CD1c-positive myeloid dendritic cell (primary cell): ENCODE measurements at regions not wholly inside any gene's neighbourhood (a gene's known extent, or its start where the extent isn't known, plus 50 kb on each side); places are given as distances from the start of the nearest gene placed in this dataset.
"Not testable (repeated sequence)": the region's sequence is repeated elsewhere in the genome, so short reads cannot be mapped to it uniquely, and the experiment has no call there.

ENCODE experiments used
- DNase-seq: peaks from one replicate; pipeline ENCODE4 v3.0.0-alpha.2; 2016; ENCODE audit errors: extremely low spot score

DNA sequence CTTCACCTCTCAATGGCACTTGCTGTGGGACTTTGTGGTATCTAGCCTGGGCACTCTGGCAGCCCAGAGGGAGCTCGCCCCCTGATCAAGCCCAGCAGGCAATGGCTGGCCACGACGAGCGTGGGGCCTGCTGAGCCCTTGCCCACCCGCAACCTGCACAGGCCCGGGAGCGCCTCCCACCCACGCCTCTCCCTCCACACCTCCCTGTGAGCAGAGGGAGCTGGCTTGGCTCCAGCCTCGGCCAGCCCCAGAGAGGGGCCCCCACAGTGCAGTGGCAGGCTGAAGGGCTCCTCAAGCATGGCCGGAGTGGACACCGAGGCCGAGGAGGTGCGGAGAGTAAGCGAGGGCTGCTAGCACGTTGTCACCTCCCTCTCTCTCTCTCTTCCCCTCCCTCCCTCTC, 595.8 kb downstream of the TRIML1 start:
- DNase-seq: no peak

DNA sequence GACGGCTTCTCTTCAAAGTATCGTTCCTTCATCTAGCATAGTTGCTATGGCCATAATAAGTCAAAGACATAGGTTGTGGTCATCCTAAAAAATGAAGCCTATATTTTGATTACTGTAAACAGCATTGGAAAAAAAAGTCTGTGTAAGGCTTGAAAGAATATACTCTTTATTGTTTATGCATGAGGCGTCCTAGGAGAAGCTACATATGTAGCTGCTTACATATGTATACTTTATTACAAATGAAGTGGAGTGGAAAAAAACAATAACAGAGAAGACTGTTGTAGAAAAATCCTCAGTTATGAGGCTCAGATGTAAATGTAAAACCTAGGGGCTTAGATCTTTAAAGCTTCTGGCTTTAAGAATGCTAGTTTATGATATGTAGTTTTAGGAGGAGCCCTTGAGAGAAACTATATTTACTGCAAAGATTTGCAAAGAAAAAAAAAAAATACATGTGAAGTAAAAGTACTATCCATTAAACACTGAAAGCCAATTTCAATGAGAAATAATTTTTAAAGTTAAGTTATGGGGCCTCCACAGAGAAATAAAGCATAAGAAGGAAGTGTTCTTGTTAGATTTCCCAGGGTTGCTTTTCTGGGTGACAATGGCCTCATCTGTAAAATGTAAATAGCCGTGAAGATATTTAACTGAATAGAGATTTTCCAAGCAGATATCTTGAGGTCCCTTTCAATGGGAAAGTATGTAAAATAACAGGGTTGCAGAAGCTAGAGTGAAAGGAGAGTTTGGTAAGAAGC, 598.2 kb downstream of the TRIML1 start:
- DNase-seq: no peak

DNA sequence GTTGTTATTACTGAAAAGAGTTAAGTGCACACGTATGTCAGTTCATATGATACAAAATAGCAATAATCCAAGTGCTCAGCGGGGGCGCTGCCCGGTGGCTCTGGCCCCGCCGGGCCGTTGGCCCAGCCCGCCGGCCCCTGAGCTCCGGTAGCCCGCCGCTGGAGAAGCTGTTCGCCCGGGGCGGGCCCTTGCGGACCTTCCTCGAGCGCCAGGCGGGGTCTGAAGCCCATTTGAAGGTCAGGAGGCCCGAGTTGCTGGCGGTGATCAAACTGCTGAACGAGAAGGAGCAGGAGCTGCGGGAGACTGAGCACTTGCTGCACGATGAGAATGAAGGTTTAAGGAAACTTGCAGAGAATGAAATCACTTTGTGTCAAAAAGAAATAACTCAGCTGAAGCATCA, 599.0 kb downstream of the TRIML1 start:
- not testable (repeated sequence) for DNase-seq

DNA sequence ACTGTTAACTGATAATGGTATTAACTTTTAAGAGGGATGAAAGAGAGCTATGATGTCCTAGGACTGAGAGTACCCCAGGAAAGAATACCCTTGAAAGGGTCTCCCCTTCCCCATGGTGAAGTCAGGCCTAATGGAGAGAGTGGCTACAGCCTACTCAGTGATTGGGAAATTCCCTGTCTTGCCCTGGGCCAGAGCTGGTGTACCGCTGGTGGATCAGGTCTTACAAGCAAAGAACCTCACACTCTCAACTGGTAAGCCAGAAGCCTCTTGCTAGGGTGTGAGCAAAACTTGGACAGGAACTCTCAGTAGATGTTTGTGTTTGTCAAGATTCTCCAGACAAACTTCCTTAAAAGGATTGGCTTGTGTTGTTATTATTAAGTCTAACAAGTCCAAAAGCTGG, 600.9 kb downstream of the TRIML1 start:
- not testable (repeated sequence) for DNase-seq

DNA sequence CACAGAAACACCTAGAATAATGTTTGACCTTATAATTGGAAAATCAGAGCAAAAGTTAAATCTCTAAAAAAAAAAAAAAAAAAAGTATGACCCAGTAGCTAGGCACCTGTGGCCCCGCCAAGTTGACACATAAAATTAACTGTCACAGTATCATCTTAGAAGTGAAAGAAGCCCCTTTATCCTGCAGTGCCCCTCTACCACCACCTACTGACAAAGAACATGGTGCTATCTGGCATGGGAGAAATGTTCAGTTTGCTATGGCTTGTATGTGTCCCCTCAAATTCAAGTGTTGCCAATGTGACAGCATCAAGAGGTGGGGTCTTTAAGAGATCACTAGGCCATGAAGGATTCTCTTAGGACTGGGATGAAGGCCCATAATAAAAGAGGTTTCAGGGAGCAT, 601.5 kb downstream of the TRIML1 start:
- DNase-seq: not testable (repeated sequence)

DNA sequence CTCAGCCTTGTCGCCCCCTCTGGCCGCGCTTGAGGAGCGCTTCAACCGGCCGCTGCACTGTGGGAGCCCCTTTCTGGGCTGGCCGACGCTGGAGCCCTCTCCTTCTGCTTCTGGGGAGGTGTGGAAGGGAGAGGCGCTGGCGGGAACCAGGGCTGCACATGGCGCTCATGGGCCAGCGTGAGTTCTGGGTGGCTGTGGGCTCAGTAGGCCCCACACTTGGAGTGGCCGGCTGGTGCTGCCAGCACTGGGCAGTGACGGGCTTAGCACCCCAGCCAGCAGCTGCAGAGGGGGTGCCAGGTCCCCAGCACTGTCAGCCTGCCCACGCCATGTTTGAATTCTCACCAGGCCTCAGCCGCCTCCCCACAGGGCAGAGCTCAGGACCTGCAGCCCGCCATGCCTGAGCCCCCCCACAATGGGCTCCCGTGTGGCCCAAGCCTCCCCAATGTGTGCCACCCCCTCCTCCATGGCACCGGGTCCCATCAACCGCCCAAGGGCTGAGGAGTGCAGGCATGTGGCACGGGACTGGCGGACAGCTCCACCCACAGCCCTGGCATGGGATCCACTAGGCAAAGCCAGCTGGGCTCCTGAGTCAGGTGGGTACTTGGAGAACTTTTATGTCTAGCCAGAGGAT, 615.2 kb downstream of the TRIML1 start:
- DNase-seq: no peak

DNA sequence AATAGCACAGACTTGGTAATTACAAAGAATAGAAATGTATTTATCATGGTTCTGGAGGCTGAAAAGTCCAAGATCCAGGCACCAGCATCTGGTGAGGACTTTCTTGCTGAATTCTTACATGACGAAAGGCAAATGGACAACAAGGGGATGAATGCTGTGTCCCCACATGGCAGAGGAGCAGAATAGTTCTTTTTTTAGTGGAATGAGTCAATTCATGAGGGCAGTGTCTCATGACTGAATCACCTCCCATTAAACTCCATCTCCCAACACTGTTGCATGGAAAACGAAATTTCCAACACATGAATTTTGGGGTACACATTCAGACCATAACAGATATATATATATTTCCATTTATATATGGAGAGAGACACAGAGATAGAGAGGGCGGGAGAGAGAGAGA, 628.3 kb downstream of the TRIML1 start:
- no peak for DNase-seq

DNA sequence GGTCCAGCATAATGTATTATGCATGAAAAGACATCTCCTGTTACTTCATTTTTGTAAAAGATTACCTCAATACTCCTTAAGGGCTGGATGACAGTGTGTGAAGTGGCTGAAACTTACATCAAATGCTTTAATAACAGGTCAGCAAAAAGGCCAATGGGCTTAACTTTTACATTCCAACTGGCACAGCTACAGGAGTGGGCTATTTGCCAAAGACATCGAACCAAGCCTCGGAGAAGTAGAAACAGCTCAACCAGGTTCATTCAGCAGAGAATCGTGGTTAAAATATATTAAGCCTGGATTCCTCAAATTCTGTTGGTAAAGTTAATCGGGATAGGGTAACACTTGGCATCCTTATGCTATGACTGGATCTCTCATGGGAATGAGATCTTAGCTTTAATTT, 639.7 kb downstream of the TRIML1 start:
- DNase-seq: no peak

DNA sequence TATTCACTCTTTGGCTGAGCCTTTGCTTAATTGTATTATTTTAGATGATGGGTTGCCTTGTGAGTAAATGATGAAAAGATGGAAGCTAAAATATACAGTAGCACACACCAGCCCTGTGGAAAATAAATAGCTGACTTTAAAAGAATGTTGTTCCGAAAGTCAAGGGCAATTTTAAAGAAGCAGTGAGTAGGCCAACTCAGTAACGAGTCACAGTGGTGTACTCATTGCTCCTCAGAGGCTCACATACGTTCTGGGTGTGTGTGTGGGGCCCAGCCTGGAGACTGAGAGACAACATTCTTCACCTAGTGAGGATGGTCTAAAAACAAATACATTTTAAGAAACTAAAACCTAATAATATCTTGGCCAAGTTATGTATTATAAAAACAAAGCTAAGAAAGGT, 640.3 kb downstream of the TRIML1 start:
- DNase-seq: no peak

DNA sequence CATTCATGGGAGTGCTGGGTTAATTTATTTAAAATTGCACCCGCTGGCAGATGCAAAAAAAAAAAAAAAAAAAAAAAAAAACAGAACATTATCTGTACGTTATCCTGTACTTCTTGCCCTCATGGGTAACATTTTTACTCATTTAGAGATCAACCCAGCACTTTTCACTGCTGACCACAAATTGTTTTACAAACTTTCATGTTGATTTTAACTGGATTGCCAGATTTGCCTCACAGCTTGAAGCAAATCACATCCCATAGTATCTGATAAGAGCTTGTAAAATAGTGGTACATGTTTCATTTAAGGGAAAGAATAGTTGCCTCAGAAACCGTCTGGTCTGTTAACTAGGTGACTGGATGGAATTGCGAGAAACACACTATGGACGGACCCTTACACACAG, 640.8 kb downstream of the TRIML1 start:
- no peak for DNase-seq

DNA sequence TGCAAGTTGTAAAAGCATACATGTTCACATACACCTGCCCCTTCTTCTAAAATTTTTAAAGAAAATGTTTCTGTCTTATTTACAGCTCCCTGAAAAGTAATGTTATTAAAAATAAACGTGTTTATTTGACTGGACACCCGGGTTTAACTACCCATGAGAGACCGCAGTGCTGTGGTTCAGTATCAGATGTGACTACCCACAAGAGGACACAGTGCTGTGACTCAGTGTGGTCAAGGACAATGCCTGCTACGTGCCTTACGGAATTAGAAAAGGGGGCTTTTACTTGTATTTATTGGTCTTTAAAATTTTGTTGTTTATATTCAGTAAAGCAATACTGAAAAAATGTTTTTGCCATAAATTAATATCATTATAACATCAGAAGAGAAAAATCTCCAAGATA, 641.4 kb downstream of the TRIML1 start:
- DNase-seq: no peak

DNA sequence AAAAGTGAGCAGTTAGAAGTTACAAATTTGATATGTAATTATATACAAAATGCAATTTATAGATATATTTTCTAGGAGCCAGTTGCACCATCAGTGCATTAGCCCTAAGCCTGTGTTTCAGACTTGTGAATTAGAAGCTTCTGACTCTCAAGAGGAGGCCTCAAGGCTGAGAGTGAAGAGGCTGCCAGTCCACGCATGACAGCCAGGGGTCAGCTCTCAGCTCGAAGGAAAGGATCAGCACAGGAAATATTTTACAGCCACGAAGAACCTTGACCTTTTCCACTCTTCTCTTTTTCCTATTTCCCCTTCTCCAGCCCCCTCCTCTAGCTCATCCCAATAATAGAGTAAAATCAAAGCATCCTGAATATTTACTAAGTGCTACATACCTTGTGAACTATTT, 642.4 kb downstream of the TRIML1 start:
- DNase-seq: no peak

DNA sequence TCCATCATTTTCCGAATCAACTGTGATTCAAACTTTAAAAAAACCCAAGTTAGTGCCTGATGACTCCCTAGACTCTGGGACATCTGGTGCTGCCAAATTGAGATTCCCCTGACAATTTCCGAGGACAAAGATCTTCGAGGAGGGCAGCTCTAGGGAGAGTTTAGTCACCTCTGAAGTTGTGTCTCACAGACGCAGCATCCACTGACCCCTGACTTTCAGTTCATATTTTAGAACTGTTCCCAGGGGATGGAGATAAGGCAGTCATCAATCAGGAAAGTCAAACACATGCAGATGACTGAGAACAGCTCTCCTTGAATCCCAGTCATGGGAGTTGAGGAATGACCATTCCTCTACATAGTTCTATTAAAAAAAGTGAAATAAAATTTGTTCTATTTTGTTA, 643.9 kb downstream of the TRIML1 start:
- no peak for DNase-seq

DNA sequence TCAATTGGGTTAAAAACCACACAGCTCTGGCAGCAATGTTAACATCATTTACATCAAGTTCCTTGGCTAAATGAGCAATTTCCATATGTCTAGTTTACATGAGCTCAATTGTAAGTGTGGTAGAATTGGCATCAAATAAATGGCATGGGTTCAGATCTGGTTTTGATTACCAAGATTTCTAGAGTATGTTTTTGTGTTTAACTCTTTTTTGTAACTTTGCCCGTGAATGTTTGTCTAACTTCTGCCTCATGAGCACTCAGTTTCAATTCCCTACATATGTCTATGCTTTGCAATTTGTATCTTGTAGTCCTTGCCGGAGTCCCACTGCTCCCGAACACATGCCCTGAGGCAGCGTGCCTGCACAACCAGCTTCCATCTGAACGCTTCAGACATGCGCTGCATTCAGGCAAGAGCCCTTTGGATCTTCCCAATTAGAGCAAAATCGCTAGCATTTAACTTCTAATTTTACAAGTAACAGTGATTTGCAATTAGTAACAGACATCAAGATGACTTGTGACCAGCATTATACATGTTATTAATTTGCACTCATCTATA, 644.4 kb downstream of the TRIML1 start:
- DNase-seq: no peak

DNA sequence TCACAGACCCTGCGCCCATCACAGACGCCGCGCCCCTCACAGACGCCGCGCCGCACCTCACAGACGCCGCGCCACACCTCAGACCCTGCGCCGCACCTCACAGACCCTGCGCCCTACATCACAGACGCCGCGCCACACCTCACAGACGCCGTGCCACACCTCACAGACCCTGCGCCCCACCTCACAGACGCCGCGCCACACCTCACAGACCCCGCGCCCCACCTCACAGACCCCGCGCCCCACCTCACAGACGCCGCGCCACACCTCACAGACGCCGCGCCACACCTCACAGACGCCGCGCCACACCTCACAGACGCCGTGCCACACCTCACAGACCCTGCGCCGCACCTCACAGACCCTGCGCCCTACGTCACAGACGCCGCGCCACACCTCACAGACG, 657.4 kb downstream of the TRIML1 start:
- not testable (repeated sequence) for DNase-seq

DNA sequence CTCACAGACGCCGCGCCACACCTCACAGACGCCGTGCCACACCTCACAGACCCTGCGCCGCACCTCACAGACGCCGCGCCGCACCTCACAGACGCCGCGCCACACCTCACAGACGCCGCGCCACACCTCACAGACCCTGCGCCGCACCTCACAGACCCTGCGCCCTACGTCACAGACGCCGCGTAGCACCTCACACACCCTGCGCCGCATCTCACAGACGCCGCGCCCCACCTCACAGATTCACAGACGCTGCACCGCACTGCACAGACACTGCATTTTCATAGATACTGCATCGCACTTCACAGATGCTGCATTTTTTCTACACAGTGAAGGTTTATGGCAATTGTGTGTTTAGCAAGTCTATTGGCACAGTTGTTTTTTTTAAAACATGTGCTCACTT, 657.8 kb downstream of the TRIML1 start:
- not testable (repeated sequence) for DNase-seq

DNA sequence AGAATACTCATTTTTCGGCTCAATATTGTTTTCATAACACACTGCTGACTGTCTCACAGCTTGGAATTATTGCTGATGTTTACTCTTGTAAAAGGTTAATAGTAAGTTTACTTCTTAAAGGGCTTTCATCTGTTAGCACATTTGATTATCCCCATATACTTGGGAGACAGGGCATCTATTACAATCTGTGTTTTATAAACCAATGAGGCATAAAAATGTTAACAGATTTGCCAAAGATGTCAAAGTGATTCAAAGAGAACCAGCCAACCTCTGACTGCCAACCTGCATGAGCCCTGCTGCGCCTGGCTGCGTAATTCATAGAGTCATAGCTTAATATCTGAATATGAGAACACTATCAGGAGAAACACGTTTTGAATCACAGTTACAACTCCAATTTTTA, 665.6 kb downstream of the TRIML1 start:
- DNase-seq: no peak

DNA sequence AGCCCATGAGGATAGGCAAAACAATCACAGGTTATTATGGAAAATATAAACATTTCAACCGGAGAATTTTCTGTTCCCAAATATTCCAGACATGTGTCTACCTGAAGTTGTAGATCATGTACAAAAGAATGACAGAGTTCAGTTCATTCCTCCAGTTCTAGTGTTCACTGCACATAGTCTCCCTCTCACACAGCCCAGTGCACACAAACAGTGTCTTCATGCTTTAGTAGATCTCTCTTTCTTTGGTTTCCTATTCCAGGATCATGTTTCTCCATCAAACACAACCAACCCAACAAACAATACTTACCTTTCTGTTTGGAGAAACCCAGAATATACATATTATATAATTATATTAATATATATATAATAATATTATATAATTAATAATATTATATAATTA, 671.9 kb downstream of the TRIML1 start:
- no peak for DNase-seq

DNA sequence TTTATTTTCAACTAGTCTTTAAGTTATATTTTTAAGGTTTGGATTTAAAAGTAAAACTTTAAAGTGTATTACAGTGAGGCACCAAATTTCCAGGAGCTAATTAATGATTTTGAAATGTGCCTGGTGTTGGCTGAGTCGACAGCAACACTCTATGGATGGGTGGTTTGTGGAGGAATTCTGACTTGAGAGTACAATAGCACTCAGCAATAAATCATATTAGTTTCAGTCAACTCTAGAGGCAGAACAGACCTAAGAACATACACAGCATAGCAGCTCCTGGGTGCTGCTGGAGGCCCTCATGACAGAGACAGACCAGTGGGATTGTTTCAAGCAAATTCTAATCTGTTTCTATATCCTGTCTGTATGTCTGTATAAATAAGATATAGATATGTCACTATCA, 673.4 kb downstream of the TRIML1 start:
- no peak for DNase-seq

DNA sequence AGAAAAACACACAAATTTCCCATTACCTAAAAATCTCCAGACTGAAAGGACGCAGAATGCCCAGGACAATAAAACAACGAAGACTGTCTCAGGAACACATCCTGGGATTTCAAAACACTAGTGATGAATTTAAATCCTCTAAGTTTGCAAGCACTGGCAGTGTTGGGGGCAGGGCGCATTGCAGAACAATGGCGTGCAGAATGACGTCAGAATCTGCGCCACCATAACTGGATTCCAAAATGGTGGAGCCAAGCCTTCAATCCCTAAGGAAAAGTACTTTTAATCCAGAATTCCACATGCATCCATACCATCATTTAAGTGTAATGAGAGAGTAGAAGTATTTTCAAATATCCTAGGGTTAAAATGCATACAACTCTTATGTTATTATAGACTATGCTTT, 679.1 kb downstream of the TRIML1 start:
- no peak for DNase-seq

DNA sequence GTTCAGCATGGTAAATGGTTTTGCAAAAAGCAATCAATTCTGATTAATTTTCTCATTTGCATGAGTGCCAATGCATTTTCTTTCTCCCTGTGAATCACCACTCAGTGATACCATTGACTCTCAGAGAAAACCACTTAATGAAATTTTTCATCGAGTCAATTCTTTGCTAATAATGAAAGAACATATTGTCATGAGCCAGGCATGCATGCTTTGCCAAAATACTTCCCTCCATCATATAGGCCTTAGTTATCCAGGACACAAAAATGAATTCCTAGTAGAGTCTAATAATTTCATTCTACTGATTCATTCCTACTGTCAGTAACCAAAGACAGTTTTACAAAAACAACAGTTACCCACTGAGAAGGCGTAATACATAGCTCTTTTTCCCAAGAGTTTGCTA, 680.0 kb downstream of the TRIML1 start:
- DNase-seq: no peak

DNA sequence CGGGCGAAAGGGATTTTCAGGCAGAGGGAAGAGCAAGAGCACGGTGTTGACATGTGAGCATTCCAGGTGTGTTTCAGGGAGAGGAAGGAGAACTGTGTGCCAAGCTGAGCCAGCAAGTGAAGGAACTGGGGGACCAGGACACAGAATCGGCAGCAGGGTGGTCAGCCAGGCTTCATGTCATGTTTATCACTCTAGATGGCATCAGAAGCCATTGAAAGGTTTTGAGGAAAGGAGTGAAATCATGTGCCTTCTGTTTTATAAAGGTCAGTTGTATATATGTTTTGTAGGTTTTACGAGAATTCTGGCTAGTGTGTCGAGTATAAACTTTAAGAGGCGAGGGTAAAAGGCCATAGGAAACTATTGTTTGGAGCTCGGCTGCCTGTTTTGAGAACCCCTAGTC, 682.3 kb downstream of the TRIML1 start:
- no peak for DNase-seq

DNA sequence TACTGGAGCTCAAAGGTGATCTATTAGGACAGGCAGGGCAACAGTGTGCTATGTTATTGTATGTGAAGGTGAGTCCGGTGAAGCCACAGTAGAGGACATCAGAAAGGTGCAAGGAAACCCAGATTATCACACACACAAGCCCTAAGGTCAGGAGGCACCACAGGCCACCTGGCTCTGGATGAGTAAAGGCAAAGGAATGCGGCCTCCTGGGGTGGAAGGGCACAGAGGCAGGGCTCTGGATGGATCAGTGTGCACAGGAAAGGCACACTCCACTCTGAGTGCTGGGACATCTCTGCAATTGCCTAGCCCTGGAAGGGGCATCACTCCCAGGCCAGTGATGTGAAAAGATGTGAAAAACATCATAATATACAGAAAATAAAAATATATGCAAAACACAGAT, 683.5 kb downstream of the TRIML1 start:
- no peak for DNase-seq

DNA sequence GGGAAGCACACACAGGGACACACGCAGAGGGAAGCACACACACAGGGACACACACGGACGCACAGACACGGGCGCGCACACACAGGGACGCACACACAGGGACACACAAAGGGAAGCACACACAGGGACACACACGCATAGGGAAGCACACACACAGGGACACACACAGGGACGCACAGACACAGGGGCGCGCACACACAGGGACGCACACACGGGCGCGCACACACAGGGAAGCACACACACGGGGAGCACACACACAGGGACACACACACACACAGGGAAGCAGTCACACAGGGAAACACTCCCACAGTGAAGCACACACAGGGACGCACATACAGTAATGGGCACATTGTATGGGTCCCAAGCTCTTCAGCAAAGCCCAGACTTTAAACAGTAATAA, 685.3 kb downstream of the TRIML1 start:
- DNase-seq: no peak
